HCT116 (cell line): ENCODE measurements at regions not wholly inside any gene's neighbourhood (a gene's known extent, or its start where the extent isn't known, plus 50 kb on each side); places are given as distances from the start of the nearest gene placed in this dataset.

Experiments
- ATAC-seq: fragments of 200-7000 bp; cut with Tn5 transposase; 2 replicates; pipeline ENCODE4 v1.9.1; 2020; ENCODE audit warnings: mild to moderate bottlenecking, moderate library complexity
- BruUV-seq: library from RNA; stranded (reverse); fragments of 400-500 nt; replicated peaks from 2 replicates; lab custom pipeline; 2021; lab: Mats Ljungman, UMichigan
- CTCF ChIA-PET: fragments of 300-600 bp; sonication (Branson Sonifier 250); formaldehyde crosslinking; loops from one replicate; lab custom pipeline; 2021; ENCODE audit warnings: antibody characterized with exemption; lab: Charles Lee
- POLR2A ChIA-PET: fragments of 300-600, 350-600 bp; sonication (Branson Sonifier 250); formaldehyde crosslinking; loops from one replicate; lab custom pipeline; 2021; ENCODE audit warnings: antibody characterized with exemption; lab: Charles Lee
- RAD21 ChIA-PET, 2 experiments: fragments of 300-600 bp; sonication (Branson Sonifier 250); formaldehyde crosslinking; loops; one replicate each; lab custom pipeline; 2023; ENCODE audit warnings: low total read pairs in 2 of 2; ENCODE audit not compliant: uncharacterized antibody in 2 of 2, unreplicated experiment in 2 of 2, low non-redundant PET in 1 of 2; lab: Charles Lee
- DNase-seq: peaks from one replicate; pipeline ENCODE4 v3.0.0-alpha.2; 2010; ENCODE audit warnings: low read depth, low spot score
- H2AFZ ChIP-seq: fragments of 200-600 bp; shearing (Covaris generic), sonication (generic); 2 replicates; pipeline ENCODE4 v1.6.1; 2017; ENCODE audit warnings: low read depth, mixed run types, mixed read lengths, antibody characterized with exemption, low read length; ENCODE audit not compliant: poor library complexity, severe bottlenecking
- H3K27ac ChIP-seq: 2 replicates; pipeline ENCODE4 v1.5.1; 2012; ENCODE audit warnings: low read depth, low read length
- H3K27me3 ChIP-seq: fragments of 200-600 bp; sonication (generic); 2 replicates; pipeline ENCODE4 v1.6.1; 2016; ENCODE audit warnings: mixed run types, low read length, mixed read lengths; ENCODE audit not compliant: insufficient read depth
- H3K36me3 ChIP-seq, 2 experiments: fragments of 200-500 bp in 1 of 2; fragments of 200-600 bp in 1 of 2; sonication (Bioruptor generic) in 1 of 2; sonication (generic) in 1 of 2; 2 replicates each; pipeline versions ENCODE4 v1.5.1 to v1.6.1; 2014 to 2016; ENCODE audit warnings: low read length in 2 of 2, inconsistent platforms in 1 of 2, mixed read lengths in 1 of 2, mixed run types in 1 of 2; ENCODE audit not compliant: insufficient read depth in 2 of 2, control insufficient read depth in 1 of 2
- H3K4me1 ChIP-seq, 2 experiments: fragments of 200-600 bp in 1 of 2; sonication (generic) in 1 of 2; 2 replicates each; pipeline versions ENCODE4 v1.5.1 to v1.6.1; 2012 to 2017; ENCODE audit warnings: low read length in 2 of 2, inconsistent platforms in 1 of 2, mild to moderate bottlenecking in 1 of 2, mixed read lengths in 1 of 2, mixed run types in 1 of 2, moderate library complexity in 1 of 2; ENCODE audit not compliant: insufficient read depth in 2 of 2, control insufficient read depth in 1 of 2
- H3K4me2 ChIP-seq: fragments of 200-600 bp; sonication (generic); 2 replicates; pipeline ENCODE4 v1.6.1; 2017; ENCODE audit warnings: mixed run types, low read length, mixed read lengths
- H3K4me3 ChIP-seq, 2 experiments: fragments of 200-600 bp in 1 of 2; sonication (generic) in 1 of 2; replicated peaks in 1 of 2; 2 replicates each; pipeline ENCODE4 v1.5.1; 2011 to 2016; ENCODE audit warnings: low read length in 2 of 2, control low read depth in 1 of 2, low read depth in 1 of 2, mild to moderate bottlenecking in 1 of 2, mixed read lengths in 1 of 2, mixed run types in 1 of 2
- H3K79me2 ChIP-seq: fragments of 200-600 bp; sonication (generic); 2 replicates; pipeline ENCODE4 v1.6.1; 2017; ENCODE audit warnings: mild to moderate bottlenecking, mixed run types, low read length, moderate library complexity, mixed read lengths; ENCODE audit not compliant: insufficient read depth
- H3K9ac ChIP-seq: fragments of 200-600 bp; sonication (generic); 2 replicates; pipeline ENCODE4 v1.6.1; 2016; ENCODE audit warnings: low read length, mixed read lengths
- H3K9me2 ChIP-seq: fragments of 200-600 bp; sonication (generic), shearing (Covaris generic); 2 replicates; pipeline ENCODE4 v1.6.1; 2017; ENCODE audit warnings: mixed run types, mild to moderate bottlenecking, moderate library complexity; ENCODE audit not compliant: insufficient read depth
- H3K9me3 ChIP-seq, 2 experiments: fragments of 200-500 bp in 1 of 2; fragments of 200-600 bp in 1 of 2; sonication (Bioruptor generic) in 1 of 2; sonication (generic) in 1 of 2; 2 replicates each; pipeline ENCODE4 v1.6.1; 2014 to 2017; ENCODE audit warnings: low read length in 2 of 2, mixed read lengths in 2 of 2, inconsistent platforms in 1 of 2, low read depth in 1 of 2, mild to moderate bottlenecking in 1 of 2, mixed run types in 1 of 2, moderate library complexity in 1 of 2; ENCODE audit not compliant: control insufficient read depth in 1 of 2, insufficient read depth in 1 of 2
- H4K20me1 ChIP-seq: fragments of 200-600 bp; sonication (generic), shearing (Covaris generic); 2 replicates; pipeline ENCODE4 v1.6.1; 2017; ENCODE audit warnings: mixed run types, mild to moderate bottlenecking, moderate library complexity; ENCODE audit not compliant: insufficient read depth
- ATF3 ChIP-seq: IDR thresholded peaks from 2 replicates; pipeline ENCODE4 v1.6.1; 2012
- CBX3 ChIP-seq: IDR thresholded peaks from 2 replicates; pipeline ENCODE4 v1.6.1; 2012; ENCODE audit warnings: low read depth
- CEBPB ChIP-seq: IDR thresholded peaks from 2 replicates; pipeline ENCODE4 v1.6.1; 2012; ENCODE audit warnings: low read depth
- CTCF ChIP-seq, 3 experiments: fragments of 200-600 bp in 1 of 3; sonication (generic) in 1 of 3; IDR thresholded peaks in 2 of 3; conservative IDR thresholded peaks in 1 of 3; 2 replicates each; pipeline ENCODE4 v1.5.1; 2012 to 2017; ENCODE audit warnings: low read depth in 2 of 3, low read length in 2 of 3, antibody characterized with exemption in 1 of 3, borderline replicate concordance in 1 of 3, control low read depth in 1 of 3, mild to moderate bottlenecking in 1 of 3, mixed read lengths in 1 of 3, mixed run types in 1 of 3, moderate library complexity in 1 of 3; ENCODE audit not compliant: insufficient read depth in 1 of 3
- EGR1 ChIP-seq: IDR thresholded peaks from 2 replicates; pipeline ENCODE4 v1.6.1; 2012; ENCODE audit warnings: low read depth
- ELF1 ChIP-seq: IDR thresholded peaks from 2 replicates; pipeline ENCODE4 v1.6.1; 2012; ENCODE audit warnings: low read depth, borderline replicate concordance
- EZH2phosphoT487 ChIP-seq: fragments of 200-600 bp; IDR thresholded peaks from 2 replicates; pipeline ENCODE4 v1.6.1; 2018; ENCODE audit warnings: antibody characterized with exemption, borderline replicate concordance
- JUND ChIP-seq: IDR thresholded peaks from 2 replicates; pipeline ENCODE4 v1.6.1; 2012
- POLR2A ChIP-seq: IDR thresholded peaks from 2 replicates; pipeline ENCODE4 v1.7.0; 2011; ENCODE audit warnings: borderline replicate concordance; ENCODE audit not compliant: insufficient read depth, insufficient read length; ENCODE audit errors: extremely low read depth
- POLR2AphosphoS5 ChIP-seq: IDR thresholded peaks from 2 replicates; pipeline ENCODE4 v1.6.1; 2011; ENCODE audit warnings: mild to moderate bottlenecking, low read depth, low read length, moderate library complexity
- RAD21 ChIP-seq: IDR thresholded peaks from 2 replicates; pipeline ENCODE4 v1.6.1; 2012; ENCODE audit warnings: low read depth, mild to moderate bottlenecking
- SIN3A ChIP-seq: IDR thresholded peaks from 2 replicates; pipeline ENCODE4 v1.6.1; 2012; ENCODE audit warnings: low read depth
- SP1 ChIP-seq: IDR thresholded peaks from 2 replicates; pipeline ENCODE4 v1.6.1; 2012; ENCODE audit warnings: low read depth
- SRF ChIP-seq: IDR thresholded peaks from 2 replicates; pipeline ENCODE4 v1.6.1; 2012; ENCODE audit warnings: low read depth
- ZFX ChIP-seq: fragments of 450-650 bp; IDR thresholded peaks from 2 replicates; pipeline ENCODE4 v1.6.1; 2017
- ZNF274 ChIP-seq: fragments of 200-500 bp; sonication (Bioruptor generic); IDR thresholded peaks from 2 replicates; pipeline ENCODE4 v1.6.1; 2014; ENCODE audit warnings: mild to moderate bottlenecking, low read depth, low read length, inconsistent platforms
- intact Hi-C: fragments of 100-400 bp; cut with micrococcal nuclease; formaldehyde crosslinking; loops from 2 replicates; pipeline ENCODE4 v1.10.0; 2022

- TF ChIP-seq ZNF274 (no peak), POLR2A (no peak), ATF3 (no peak), CTCF (IDR thresholded peaks at IDR 0.05 in 2 of 3, conservative IDR thresholded peaks at IDR 0.05 in 1 of 3; ENCODE audit: borderline replicate concordance in 1 of 3, insufficient read depth in 1 of 3, low read depth in 2 of 3, low read length in 2 of 3) (no peak), CEBPB (no peak), SRF (no peak), JUND (no peak), ELF1 (no peak), ZFX (no peak), SP1 (no peak), EZH2phosphoT487 (no peak), EGR1 (no peak), SIN3A (no peak), CBX3 (no peak), POLR2AphosphoS5 (no peak), RAD21 (no peak)
- Histone ChIP-seq H4K20me1 (no peaks in the 10 kb centered on the region), H2AFZ (no peak overlapping the region), H3K27me3 (no peaks in the 10 kb centered on the region), H3K4me1 (no peaks in the 10 kb centered on the region), H3K9me3 (no peaks in the 10 kb centered on the region), H3K4me2 (no peak overlapping the region), H3K9ac (no peak overlapping the region), H3K9me2 (no peaks in the 10 kb centered on the region), H3K4me3 (no peak overlapping the region), H3K36me3 (no peaks in the 10 kb centered on the region), H3K27ac (no peak overlapping the region), H3K79me2 (no peaks in the 10 kb centered on the region)
- BruUV-seq: no TSS peak
- POLR2A ChIA-PET: no interaction called here
- ATAC-seq: no peak
- intact Hi-C loops: no loop called here
- CTCF ChIA-PET: no interaction called here
- no peak for DNase-seq
- RAD21 ChIA-PET: no interaction called here
Observed at GRCh38 chr3:4078903-4079302, 224.3 kb upstream of the SETMAR start.
